ENCODE measurements at regions not wholly inside any gene's neighbourhood (a gene's known extent, or its start where the extent isn't known, plus 50 kb on each side); places are given as distances from the start of the nearest gene placed in this dataset.
"Not testable (repeated sequence)": the region's sequence is repeated elsewhere in the genome, so short reads cannot be mapped to it uniquely, and the experiment has no call there.

- peak in 1 of 2 experiments; percentile 23 for DNase-seq (ENCODE audit: low read depth in 1 of 2, low spot score in 1 of 2)
- not testable (repeated sequence) for H3K4me3 ChIP-seq (replicated peaks; ENCODE audit: insufficient read depth, low read length); H3K27ac ChIP-seq (replicated peaks); H3K27me3 ChIP-seq (ENCODE audit: insufficient read depth, poor library complexity, severe bottlenecking)
- TF ChIP-seq SPI1 (IDR thresholded peaks at IDR 0.05; ENCODE audit: borderline replicate concordance, low read depth) = peak; percentile 72
These were observed 177.1 kb upstream of the ZNF322 start for GRCh38 chr6:26836657-26837056.

- H3K27ac ChIP-seq (replicated peaks); H3K4me3 ChIP-seq (replicated peaks; ENCODE audit: insufficient read depth, low read length); DNase-seq (ENCODE audit: low read depth in 1 of 2, low spot score in 1 of 2); H3K27me3 ChIP-seq (ENCODE audit: insufficient read depth, poor library complexity, severe bottlenecking): not testable (repeated sequence)
These were observed 185.3 kb upstream of the ZNF322 start for GRCh38 chr6:26844823-26845222.

GRCh38 chr6:26857289-26857688 is 197.7 kb upstream of the ZNF322 start:
- DNase-seq (ENCODE audit: low read depth in 1 of 2, low spot score in 1 of 2); H3K27ac ChIP-seq (replicated peaks); H3K4me3 ChIP-seq (replicated peaks; ENCODE audit: insufficient read depth, low read length); H3K27me3 ChIP-seq (ENCODE audit: insufficient read depth, poor library complexity, severe bottlenecking): not testable (repeated sequence)

GRCh38 chr6:26859067-26859770 is 199.7 kb upstream of the ZNF322 start:
- DNase-seq (ENCODE audit: low read depth in 1 of 2, low spot score in 1 of 2); H3K4me3 ChIP-seq (replicated peaks; ENCODE audit: insufficient read depth, low read length); H3K27ac ChIP-seq (replicated peaks); H3K27me3 ChIP-seq (ENCODE audit: insufficient read depth, poor library complexity, severe bottlenecking): not testable (repeated sequence)

GRCh38 chr6:26859771-26860163 is 200.2 kb upstream of the ZNF322 start:
- H3K27me3 ChIP-seq (ENCODE audit: insufficient read depth, poor library complexity, severe bottlenecking); H3K27ac ChIP-seq (replicated peaks); H3K4me3 ChIP-seq (replicated peaks; ENCODE audit: insufficient read depth, low read length); DNase-seq (ENCODE audit: low read depth in 1 of 2, low spot score in 1 of 2): not testable (repeated sequence)

- H3K4me3 ChIP-seq (replicated peaks; ENCODE audit: insufficient read depth, low read length); H3K27me3 ChIP-seq (ENCODE audit: insufficient read depth, poor library complexity, severe bottlenecking); DNase-seq (ENCODE audit: low read depth in 1 of 2, low spot score in 1 of 2): not testable (repeated sequence)
These were observed 202.4 kb upstream of the ZNF322 start for GRCh38 chr6:26861913-26862312.

GRCh38 chr6:26863641-26864040 is 204.1 kb upstream of the ZNF322 start:
- not testable (repeated sequence) for DNase-seq (ENCODE audit: low read depth in 1 of 2, low spot score in 1 of 2); H3K4me3 ChIP-seq (replicated peaks; ENCODE audit: insufficient read depth, low read length); H3K27ac ChIP-seq (replicated peaks); H3K27me3 ChIP-seq (ENCODE audit: insufficient read depth, poor library complexity, severe bottlenecking)

More at GRCh38 chr6:26861913-26862312, 202.4 kb upstream of the ZNF322 start:
- not testable (repeated sequence) for H3K27ac ChIP-seq (replicated peaks)

- not testable (repeated sequence) for H3K27ac ChIP-seq (replicated peaks); DNase-seq (ENCODE audit: low read depth in 1 of 2, low spot score in 1 of 2); H3K27me3 ChIP-seq (ENCODE audit: insufficient read depth, poor library complexity, severe bottlenecking); H3K4me3 ChIP-seq (replicated peaks; ENCODE audit: insufficient read depth, low read length)
These were observed 239.2 kb upstream of the ZNF322 start for GRCh38 chr6:26898785-26899184.

- DNase-seq (ENCODE audit: low read depth in 1 of 2, low spot score in 1 of 2); H3K4me3 ChIP-seq (replicated peaks; ENCODE audit: insufficient read depth, low read length); H3K27me3 ChIP-seq (ENCODE audit: insufficient read depth, poor library complexity, severe bottlenecking); H3K27ac ChIP-seq (replicated peaks): not testable (repeated sequence)
These were observed 264.7 kb upstream of the ZNF322 start for GRCh38 chr6:26924206-26924605.

- DNase-seq (ENCODE audit: low read depth in 1 of 2, low spot score in 1 of 2); H3K27ac ChIP-seq (replicated peaks); H3K27me3 ChIP-seq (ENCODE audit: insufficient read depth, poor library complexity, severe bottlenecking); H3K4me3 ChIP-seq (replicated peaks; ENCODE audit: insufficient read depth, low read length): not testable (repeated sequence)
These were observed 268.6 kb upstream of the ZNF322 start for GRCh38 chr6:26928190-26928589.

- not testable (repeated sequence) for H3K27ac ChIP-seq (replicated peaks); H3K4me3 ChIP-seq (replicated peaks; ENCODE audit: insufficient read depth, low read length); DNase-seq (ENCODE audit: low read depth in 1 of 2, low spot score in 1 of 2); H3K27me3 ChIP-seq (ENCODE audit: insufficient read depth, poor library complexity, severe bottlenecking)
These were observed 277.7 kb upstream of the ZNF322 start for GRCh38 chr6:26937258-26937657.

GRCh38 chr6:26951211-26951610 is 291.7 kb upstream of the ZNF322 start:
- H3K4me3 ChIP-seq (replicated peaks; ENCODE audit: insufficient read depth, low read length); H3K27ac ChIP-seq (replicated peaks); DNase-seq (ENCODE audit: low read depth in 1 of 2, low spot score in 1 of 2); H3K27me3 ChIP-seq (ENCODE audit: insufficient read depth, poor library complexity, severe bottlenecking): not testable (repeated sequence)

Data from HL-60 (cell line).